ENCODE measurements at regions not wholly inside any gene's neighbourhood (a gene's known extent, or its start where the extent isn't known, plus 50 kb on each side); places are given as distances from the start of the nearest gene placed in this dataset.

GRCh38 chr18:29660777-29661176, 1381.8 kb downstream of the DSC3 start:
- TF ChIP-seq, protein P1, sequence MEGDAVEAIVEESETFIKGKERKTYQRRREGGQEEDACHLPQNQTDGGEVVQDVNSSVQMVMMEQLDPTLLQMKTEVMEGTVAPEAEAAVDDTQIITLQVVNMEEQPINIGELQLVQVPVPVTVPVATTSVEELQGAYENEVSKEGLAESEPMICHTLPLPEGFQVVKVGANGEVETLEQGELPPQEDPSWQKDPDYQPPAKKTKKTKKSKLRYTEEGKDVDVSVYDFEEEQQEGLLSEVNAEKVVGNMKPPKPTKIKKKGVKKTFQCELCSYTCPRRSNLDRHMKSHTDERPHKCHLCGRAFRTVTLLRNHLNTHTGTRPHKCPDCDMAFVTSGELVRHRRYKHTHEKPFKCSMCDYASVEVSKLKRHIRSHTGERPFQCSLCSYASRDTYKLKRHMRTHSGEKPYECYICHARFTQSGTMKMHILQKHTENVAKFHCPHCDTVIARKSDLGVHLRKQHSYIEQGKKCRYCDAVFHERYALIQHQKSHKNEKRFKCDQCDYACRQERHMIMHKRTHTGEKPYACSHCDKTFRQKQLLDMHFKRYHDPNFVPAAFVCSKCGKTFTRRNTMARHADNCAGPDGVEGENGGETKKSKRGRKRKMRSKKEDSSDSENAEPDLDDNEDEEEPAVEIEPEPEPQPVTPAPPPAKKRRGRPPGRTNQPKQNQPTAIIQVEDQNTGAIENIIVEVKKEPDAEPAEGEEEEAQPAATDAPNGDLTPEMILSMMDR (IDR thresholded peaks at IDR 0.05), result no peak
- TF ChIP-seq POLR2A (IDR thresholded peaks at IDR 0.05), result no peak
